Aorta (tissue), 5 donors: ENCODE measurements at regions not wholly inside any gene's neighbourhood (a gene's known extent, or its start where the extent isn't known, plus 50 kb on each side); places are given as distances from the start of the nearest gene placed in this dataset.

ENCODE experiments used
- ATAC-seq: fragments of 200-7000 bp; cut with Tn5 transposase; one replicate; pipeline ENCODE4 v1.9.1; 2022; ENCODE audit warnings: moderate library complexity; ENCODE audit not compliant: low FRiP score
- DNase-seq, 2 donors: peaks; one replicate each; pipeline ENCODE4 v3.0.0-alpha.2; 2020
- H3K27ac ChIP-seq, 2 donors: one replicate each; pipeline ENCODE4 v1.5.1; 2013; ENCODE audit warnings: low read length in 2 of 2, mild to moderate bottlenecking in 2 of 2, moderate library complexity in 2 of 2, control low read depth in 1 of 2, inconsistent platforms in 1 of 2, low read depth in 1 of 2
- H3K27me3 ChIP-seq, 2 donors: one replicate each; pipeline ENCODE4 v1.6.1; 2013; ENCODE audit warnings: control low read depth in 1 of 2, low read length in 1 of 2, mild to moderate bottlenecking in 1 of 2, moderate library complexity in 1 of 2; ENCODE audit not compliant: insufficient read depth in 2 of 2, control insufficient read depth in 1 of 2
- H3K36me3 ChIP-seq, 2 donors: one replicate each; pipeline ENCODE4 v1.6.1; 2013; ENCODE audit warnings: control low read depth in 1 of 2, low read length in 1 of 2, mild to moderate bottlenecking in 1 of 2; ENCODE audit not compliant: insufficient read depth in 2 of 2, control insufficient read depth in 1 of 2
- H3K4me1 ChIP-seq, 2 donors: one replicate each; pipeline ENCODE4 v1.6.1; 2013; ENCODE audit warnings: low read length in 2 of 2, control low read depth in 1 of 2, mild to moderate bottlenecking in 1 of 2, moderate library complexity in 1 of 2; ENCODE audit not compliant: insufficient read depth in 2 of 2, control insufficient read depth in 1 of 2
- H3K4me3 ChIP-seq, 2 donors: one replicate each; pipeline ENCODE4 v1.5.1; 2013; ENCODE audit warnings: low read length in 2 of 2, control low read depth in 1 of 2, mild to moderate bottlenecking in 1 of 2
- H3K9me3 ChIP-seq: one replicate; pipeline ENCODE4 v1.6.1; 2013; ENCODE audit warnings: mild to moderate bottlenecking, low read length; ENCODE audit not compliant: control insufficient read depth
- WGBS, 2 donors: extraction: QIAGEN DNeasy Blood & Tissue Kit; methylation state at CpG; one replicate each; pipeline ENCODE4 v1.1.7; 2013; 5-methylcytosine and 5-hydroxymethylcytosine counted together
- intact Hi-C, 2 donors: fragments of 100-400 bp; cut with DNase I; formaldehyde crosslinking; loops; one replicate each; pipeline versions ENCODE4 v1.14.2 to v1.15.0; 2022
- donor health status: healthy with polysubstance abuse.
- donor health status: Bipolar disorder and iron deficiency.
- donor health status: DM: no; HTN: no; CAD: no.
- donor health status: DM: no; HTN: no; CAD: no.
- donor health status: DM: yes; HTN: yes; CAD: no.

- intact Hi-C loops: no loop called here
- 77 to 88% methylated on average over 4 of the region's 4 CpGs for WGBS, 2 donors
- Histone ChIP-seq H3K4me3 (no peak overlapping the region), H3K27ac (no peak overlapping the region), H3K36me3 (no peaks in the 10 kb centered on the region), H3K4me1 (no peaks in the 10 kb centered on the region), H3K9me3 (peaks cover 4% of the 10 kb centered on the region), H3K27me3 (no peaks in the 10 kb centered on the region)
- DNase-seq: no peak
- no peak for ATAC-seq
These were observed 287.4 kb downstream of the BUD13 start for GRCh38 chr11:116485425-116485824.

- ATAC-seq (no peak), DNase-seq (no peak)
- Histone ChIP-seq H3K4me1 (no peaks in the 10 kb centered on the region), H3K27me3 (no peaks in the 10 kb centered on the region), H3K36me3 (no peaks in the 10 kb centered on the region), H3K27ac (no peak overlapping the region), H3K4me3 (no peak overlapping the region), H3K9me3 (peaks cover 4% of the 10 kb centered on the region)
- intact Hi-C loops: no loop called here
- WGBS, 2 donors: 80 to 86% methylated on average over 4 of the region's 4 CpGs
These were observed 290.1 kb downstream of the BUD13 start for GRCh38 chr11:116482716-116483115.

GRCh38 chr11:116481126-116481675 lies 291.6 kb downstream of the BUD13 start:
- Histone ChIP-seq H3K4me3 (no peak overlapping the region), H3K9me3 (peaks cover 2% of the 10 kb centered on the region), H3K36me3 (no peaks in the 10 kb centered on the region), H3K27me3 (no peaks in the 10 kb centered on the region), H3K4me1 (no peaks in the 10 kb centered on the region), H3K27ac (no peak overlapping the region)
- DNase-seq (no peak), ATAC-seq (no peak)
- intact Hi-C loops: no loop called here
- WGBS, 2 donors: 63 to 76% methylated on average over 3 of the region's 3 CpGs

- H3K36me3 ChIP-seq: no peaks in the 10 kb centered on the region
- intact Hi-C loops: no loop called here
- ATAC-seq (no peak), DNase-seq (no peak)
- H3K4me3 ChIP-seq: no peak overlapping the region
- 81 to 87% methylated on average over 7 of the region's 7 CpGs for WGBS, 2 donors
- no peaks in the 10 kb centered on the region for H3K9me3 ChIP-seq
- no peaks in the 10 kb centered on the region for H3K4me1 ChIP-seq
- H3K27ac ChIP-seq: no peak overlapping the region
- no peaks in the 10 kb centered on the region for H3K27me3 ChIP-seq
These were observed 293.8 kb downstream of the BUD13 start for GRCh38 chr11:116478669-116479668.

GRCh38 chr11:116478205-116478604 lies 294.6 kb downstream of the BUD13 start:
- no peaks in the 10 kb centered on the region for H3K9me3 ChIP-seq
- H3K4me3 ChIP-seq: no peak overlapping the region
- intact Hi-C loops: no loop called here
- H3K4me1 ChIP-seq: no peaks in the 10 kb centered on the region
- H3K27ac ChIP-seq: no peak overlapping the region
- WGBS, 2 donors: 63 to 65% methylated on average over 8 of the region's 8 CpGs
- no peaks in the 10 kb centered on the region for H3K27me3 ChIP-seq
- DNase-seq (no peak), ATAC-seq (no peak)
- H3K36me3 ChIP-seq: no peaks in the 10 kb centered on the region

GRCh38 chr11:116473790-116474346 lies 298.9 kb downstream of the BUD13 start:
- H3K36me3 ChIP-seq: no peaks in the 10 kb centered on the region
- ATAC-seq (no peak), DNase-seq (no peak)
- no peak overlapping the region for H3K27ac ChIP-seq
- intact Hi-C loops: no loop called here
- no peaks in the 10 kb centered on the region for H3K27me3 ChIP-seq
- no peak overlapping the region for H3K4me3 ChIP-seq
- H3K4me1 ChIP-seq: no peaks in the 10 kb centered on the region
- H3K9me3 ChIP-seq: no peaks in the 10 kb centered on the region
- 71 to 75% methylated on average over 3 of the region's 3 CpGs for WGBS, 2 donors

GRCh38 chr11:116473206-116473769 lies 299.5 kb downstream of the BUD13 start:
- Histone ChIP-seq H3K9me3 (no peaks in the 10 kb centered on the region), H3K27ac (no peak overlapping the region), H3K36me3 (no peaks in the 10 kb centered on the region), H3K4me3 (no peak overlapping the region), H3K4me1 (no peaks in the 10 kb centered on the region), H3K27me3 (no peaks in the 10 kb centered on the region)
- DNase-seq: no peak
- ATAC-seq: no peak
- WGBS, 2 donors: 62 to 76% methylated on average over 1 of the region's 1 CpG
- intact Hi-C loops: no loop called here

GRCh38 chr11:116472651-116473050 lies 300.1 kb downstream of the BUD13 start:
- intact Hi-C loops: no loop called here
- H3K9me3 ChIP-seq: no peaks in the 10 kb centered on the region
- ATAC-seq (no peak), DNase-seq (no peak)
- H3K27ac ChIP-seq: no peak overlapping the region
- H3K27me3 ChIP-seq: no peaks in the 10 kb centered on the region
- H3K36me3 ChIP-seq: no peaks in the 10 kb centered on the region
- no peak overlapping the region for H3K4me3 ChIP-seq
- 91 to 100% methylated on average over 1 of the region's 1 CpG for WGBS, 2 donors
- no peaks in the 10 kb centered on the region for H3K4me1 ChIP-seq
